ENCODE measurements at regions not wholly inside any gene's neighbourhood (a gene's known extent, or its start where the extent isn't known, plus 50 kb on each side); places are given as distances from the start of the nearest gene placed in this dataset.

DNA sequence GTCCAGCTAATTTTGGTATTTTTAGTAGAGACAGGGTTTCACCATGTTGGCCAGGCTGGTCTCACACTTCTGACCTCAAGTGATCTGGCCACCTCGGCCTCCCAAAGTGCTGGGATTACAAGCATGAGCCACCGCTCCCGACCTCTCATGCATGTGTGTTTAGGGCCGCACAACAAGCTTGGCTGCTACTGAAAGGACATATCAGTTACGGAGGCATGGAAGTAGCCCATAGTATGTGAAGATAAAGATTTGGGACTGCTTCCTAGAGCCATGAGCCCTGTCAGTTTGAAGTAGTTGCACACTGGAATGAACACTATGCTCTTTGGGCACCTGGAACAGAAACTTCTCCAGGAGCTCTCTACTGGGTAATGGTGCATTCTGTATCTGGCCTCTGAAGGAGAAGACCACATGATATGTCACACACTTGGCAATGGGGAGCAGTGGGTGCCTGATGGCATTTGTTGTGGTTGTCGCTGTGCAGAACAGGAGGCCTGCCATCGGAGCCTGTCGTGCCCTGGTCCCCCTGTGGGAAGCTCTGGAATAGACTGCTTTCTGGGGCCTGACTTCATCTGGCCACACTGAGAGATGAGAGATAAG lies 144.7 kb upstream of the KIF26B start:
- TF ChIP-seq POLR2A (IDR thresholded peaks at IDR 0.05) (no peak), EP300 (IDR thresholded peaks at IDR 0.05) (no peak)
- TF ChIP-seq, protein P1, sequence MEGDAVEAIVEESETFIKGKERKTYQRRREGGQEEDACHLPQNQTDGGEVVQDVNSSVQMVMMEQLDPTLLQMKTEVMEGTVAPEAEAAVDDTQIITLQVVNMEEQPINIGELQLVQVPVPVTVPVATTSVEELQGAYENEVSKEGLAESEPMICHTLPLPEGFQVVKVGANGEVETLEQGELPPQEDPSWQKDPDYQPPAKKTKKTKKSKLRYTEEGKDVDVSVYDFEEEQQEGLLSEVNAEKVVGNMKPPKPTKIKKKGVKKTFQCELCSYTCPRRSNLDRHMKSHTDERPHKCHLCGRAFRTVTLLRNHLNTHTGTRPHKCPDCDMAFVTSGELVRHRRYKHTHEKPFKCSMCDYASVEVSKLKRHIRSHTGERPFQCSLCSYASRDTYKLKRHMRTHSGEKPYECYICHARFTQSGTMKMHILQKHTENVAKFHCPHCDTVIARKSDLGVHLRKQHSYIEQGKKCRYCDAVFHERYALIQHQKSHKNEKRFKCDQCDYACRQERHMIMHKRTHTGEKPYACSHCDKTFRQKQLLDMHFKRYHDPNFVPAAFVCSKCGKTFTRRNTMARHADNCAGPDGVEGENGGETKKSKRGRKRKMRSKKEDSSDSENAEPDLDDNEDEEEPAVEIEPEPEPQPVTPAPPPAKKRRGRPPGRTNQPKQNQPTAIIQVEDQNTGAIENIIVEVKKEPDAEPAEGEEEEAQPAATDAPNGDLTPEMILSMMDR (IDR thresholded peaks at IDR 0.05): no peak

Data from stomach (tissue), 4 donors.